ENCODE measurements at regions not wholly inside any gene's neighbourhood (a gene's known extent, or its start where the extent isn't known, plus 50 kb on each side); places are given as distances from the start of the nearest gene placed in this dataset.

- H3K9me2 ChIP-seq (ENCODE audit: insufficient read depth): no peaks in the 10 kb centered on the region
- H3K27me3 ChIP-seq (ENCODE audit: insufficient read depth, low read length): peaks cover 4% of the 10 kb centered on the region; the same call in 1 of the 2 replicates
- H3K4me1 ChIP-seq (ENCODE audit: control insufficient read depth in 1 of 2, insufficient read depth in 2 of 2, low read length in 2 of 2): no peaks in the 10 kb centered on the region
- no peaks in the 10 kb centered on the region for H3K9me3 ChIP-seq (ENCODE audit: control insufficient read depth in 1 of 2, insufficient read depth in 1 of 2, low read depth in 1 of 2, low read length in 2 of 2)
- no peak for DNase-seq (ENCODE audit: low read depth, low spot score)
- ChIA-PET POLR2A (no interaction called here), CTCF (interaction anchor here (0.5 kb wide), 1 partner anchor 1876 kb away, joined by 3 read pairs; the partner anchor contains the start of gene PAK5), RAD21 (ENCODE audit: low non-redundant PET in 1 of 2, low total read pairs in 2 of 2, uncharacterized antibody in 2 of 2, unreplicated experiment in 2 of 2) (no interaction called here)
- no TSS peak for BruUV-seq (replicated peaks)
- no peak for ATAC-seq
- H2AFZ ChIP-seq (ENCODE audit: low read depth, low read length, poor library complexity, severe bottlenecking): no peak overlapping the region
- H3K9ac ChIP-seq (ENCODE audit: low read length): no peak overlapping the region
- no peaks in the 10 kb centered on the region for H4K20me1 ChIP-seq (ENCODE audit: insufficient read depth)
- intact Hi-C loops (cut with micrococcal nuclease): no loop called here
- no peak overlapping the region for H3K4me3 ChIP-seq (replicated peaks in 1 of 2; ENCODE audit: low read depth in 1 of 2, low read length in 2 of 2)
- H3K79me2 ChIP-seq (ENCODE audit: insufficient read depth, low read length): no peaks in the 10 kb centered on the region
- no peak overlapping the region for H3K27ac ChIP-seq (ENCODE audit: low read depth, low read length)
- no peak overlapping the region for H3K4me2 ChIP-seq (ENCODE audit: low read length)
- TF ChIP-seq, protein P1, sequence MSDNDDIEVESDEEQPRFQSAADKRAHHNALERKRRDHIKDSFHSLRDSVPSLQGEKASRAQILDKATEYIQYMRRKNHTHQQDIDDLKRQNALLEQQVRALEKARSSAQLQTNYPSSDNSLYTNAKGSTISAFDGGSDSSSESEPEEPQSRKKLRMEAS (IDR thresholded peaks at IDR 0.05): no peak
- TF ChIP-seq POLR2A (IDR thresholded peaks at IDR 0.05; ENCODE audit: borderline replicate concordance, extremely low read depth, insufficient read depth, insufficient read length): no peak
- no peak for TF ChIP-seq EZH2phosphoT487 (IDR thresholded peaks at IDR 0.05; ENCODE audit: borderline replicate concordance)
- no peak for TF ChIP-seq SRF (IDR thresholded peaks at IDR 0.05; ENCODE audit: low read depth)
- TF ChIP-seq CBX3 (IDR thresholded peaks at IDR 0.05; ENCODE audit: low read depth): no peak
- TF ChIP-seq ZNF274 (IDR thresholded peaks at IDR 0.05; ENCODE audit: low read depth, low read length): no peak
- no peak for TF ChIP-seq CTCF (IDR thresholded peaks at IDR 0.05 in 2 of 3, conservative IDR thresholded peaks at IDR 0.05 in 1 of 3; ENCODE audit: borderline replicate concordance in 1 of 3, insufficient read depth in 1 of 3, low read depth in 2 of 3, low read length in 2 of 3)
- no peak for TF ChIP-seq JUND (IDR thresholded peaks at IDR 0.05)
- TF ChIP-seq, protein P2, sequence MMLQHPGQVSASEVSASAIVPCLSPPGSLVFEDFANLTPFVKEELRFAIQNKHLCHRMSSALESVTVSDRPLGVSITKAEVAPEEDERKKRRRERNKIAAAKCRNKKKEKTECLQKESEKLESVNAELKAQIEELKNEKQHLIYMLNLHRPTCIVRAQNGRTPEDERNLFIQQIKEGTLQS (IDR thresholded peaks at IDR 0.05): no peak
- TF ChIP-seq ZFX (IDR thresholded peaks at IDR 0.05): no peak
- TF ChIP-seq REST (IDR thresholded peaks at IDR 0.05; ENCODE audit: low read depth): no peak
- no peak for TF ChIP-seq FOSL1 (IDR thresholded peaks at IDR 0.05; ENCODE audit: low read depth)
- H3K36me3 ChIP-seq (ENCODE audit: control insufficient read depth in 1 of 2, insufficient read depth in 2 of 2, low read length in 2 of 2): no peaks in the 10 kb centered on the region
These were observed 202.8 kb upstream of the BTBD3 start for GRCh38 chr20:11714886-11715285.
